ENCODE measurements at regions not wholly inside any gene's neighbourhood (a gene's known extent, or its start where the extent isn't known, plus 50 kb on each side); places are given as distances from the start of the nearest gene placed in this dataset.
A peak's percentile ranks its signal among the peaks of the same experiment; 100 is the strongest.
"Not testable (repeated sequence)": the region's sequence is repeated elsewhere in the genome, so short reads cannot be mapped to it uniquely, and the experiment has no call there.

DNA sequence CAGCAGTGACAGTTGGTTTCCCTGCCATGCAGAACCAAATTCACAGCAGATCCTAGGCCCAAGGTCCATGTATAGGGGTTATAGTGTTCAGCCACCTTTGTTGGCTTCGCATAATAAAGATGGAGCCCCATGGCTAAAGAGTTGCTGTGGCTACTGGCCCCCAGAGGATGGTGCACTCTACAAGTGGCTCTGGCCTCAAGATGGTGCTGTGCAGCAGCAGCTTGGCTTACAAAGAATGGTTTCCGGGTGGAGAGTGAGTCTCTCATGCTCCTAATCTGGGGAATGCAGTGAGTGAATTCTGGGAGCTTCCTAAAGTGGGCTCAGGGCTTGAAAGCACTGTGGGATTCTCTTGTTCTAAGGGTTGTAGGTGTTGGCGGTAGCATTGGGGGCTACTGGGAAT is 1199.7 kb downstream of the CNTNAP5 start:
- DNase-seq, result peak; percentile 10

GRCh38 chr2:125227843-125228392 is 1202.8 kb downstream of the CNTNAP5 start:
- no peak for DNase-seq

DNA sequence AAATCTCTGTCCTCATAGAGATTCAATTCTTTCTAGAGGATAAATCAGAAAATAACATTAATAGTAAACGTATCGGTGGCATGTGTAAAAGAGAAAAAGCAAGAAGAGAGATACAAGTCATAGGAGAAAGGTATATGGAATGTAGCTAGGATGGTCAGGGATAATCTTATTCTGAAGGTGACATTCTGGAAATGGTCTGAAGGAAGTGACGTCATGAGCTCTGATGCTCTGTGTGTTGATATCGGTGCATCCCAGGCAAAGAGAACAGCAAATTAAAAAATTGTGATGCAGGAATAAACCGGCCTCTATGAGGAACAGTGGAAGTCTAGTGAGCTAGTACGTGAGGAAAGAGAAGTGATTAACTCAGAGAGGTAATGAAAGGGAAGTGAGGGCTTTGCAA is 1215.8 kb downstream of the CNTNAP5 start:
- DNase-seq, result no peak

DNA sequence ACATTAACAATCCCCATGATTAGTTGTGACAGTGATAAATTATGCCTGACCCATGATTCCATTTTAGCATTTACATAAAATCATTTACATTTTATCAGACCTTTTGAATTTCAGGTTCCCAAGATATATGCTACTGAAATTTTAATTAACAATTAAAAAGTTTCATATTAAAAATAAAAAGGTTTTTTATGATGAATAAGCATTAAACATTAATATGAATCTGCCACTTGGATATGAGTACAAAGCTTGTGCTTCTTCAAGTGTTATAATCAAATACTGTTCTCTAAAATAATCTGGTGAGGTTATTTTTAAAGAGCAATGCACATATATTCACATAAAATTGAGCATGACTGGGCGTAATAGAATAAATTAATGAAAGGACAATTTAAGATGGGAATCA is 1218.0 kb downstream of the CNTNAP5 start:
- no peak for DNase-seq

GRCh38 chr2:125254010-125254409 is 1228.9 kb downstream of the CNTNAP5 start:
- DNase-seq, result no peak

DNA sequence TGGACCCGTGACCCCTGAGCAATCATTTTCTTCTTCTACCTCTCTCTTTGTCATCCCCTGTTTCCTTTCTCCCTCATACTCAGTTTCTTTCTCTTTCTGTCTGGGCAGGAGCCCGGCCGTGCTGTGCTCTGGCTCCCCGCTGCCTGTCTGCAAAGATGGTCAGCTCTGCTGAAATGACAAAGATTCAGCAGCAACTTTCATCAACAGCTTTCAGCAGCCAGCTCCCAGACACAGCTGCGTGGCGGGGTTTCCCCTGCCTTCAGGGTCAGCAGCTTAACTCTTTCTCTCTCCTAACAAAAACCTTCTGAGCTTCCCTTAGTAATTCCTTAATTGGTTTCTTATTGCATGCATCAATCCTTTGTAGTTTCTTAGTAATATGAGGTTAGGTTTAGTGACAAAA is 1234.4 kb downstream of the CNTNAP5 start:
- DNase-seq, result no peak

- DNase-seq, result not testable (repeated sequence)
Observed at GRCh38 chr2:125260366-125260930, 1235.4 kb downstream of the CNTNAP5 start.

- DNase-seq, result no peak
Observed at GRCh38 chr2:125264453-125264852, 1239.4 kb downstream of the CNTNAP5 start.

- DNase-seq, result no peak
Observed at GRCh38 chr2:125267683-125268082, 1242.6 kb downstream of the CNTNAP5 start.

DNA sequence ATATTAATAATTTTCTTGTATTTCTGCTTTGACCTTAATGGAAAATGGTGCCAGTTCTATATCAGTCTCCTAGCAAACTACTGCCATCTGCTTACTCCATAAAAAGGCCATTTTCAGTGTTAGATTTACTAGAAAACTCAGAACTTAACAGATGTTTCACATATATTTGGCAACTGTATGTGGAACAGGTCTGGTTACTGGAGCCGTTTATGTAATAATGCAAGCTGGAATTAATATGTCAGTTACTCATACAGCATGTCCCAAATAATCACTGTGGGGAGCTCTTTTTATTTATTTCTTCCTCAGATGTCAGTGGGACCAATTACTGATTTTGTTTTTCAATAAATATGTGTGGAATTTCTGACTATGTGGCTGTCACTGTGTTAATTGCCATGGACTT is 1247.6 kb downstream of the CNTNAP5 start:
- no peak for DNase-seq

GRCh38 chr2:125274718-125275117 is 1249.6 kb downstream of the CNTNAP5 start:
- no peak for DNase-seq

- no peak for DNase-seq
Observed at GRCh38 chr2:125280265-125280664, 1255.2 kb downstream of the CNTNAP5 start.

DNA sequence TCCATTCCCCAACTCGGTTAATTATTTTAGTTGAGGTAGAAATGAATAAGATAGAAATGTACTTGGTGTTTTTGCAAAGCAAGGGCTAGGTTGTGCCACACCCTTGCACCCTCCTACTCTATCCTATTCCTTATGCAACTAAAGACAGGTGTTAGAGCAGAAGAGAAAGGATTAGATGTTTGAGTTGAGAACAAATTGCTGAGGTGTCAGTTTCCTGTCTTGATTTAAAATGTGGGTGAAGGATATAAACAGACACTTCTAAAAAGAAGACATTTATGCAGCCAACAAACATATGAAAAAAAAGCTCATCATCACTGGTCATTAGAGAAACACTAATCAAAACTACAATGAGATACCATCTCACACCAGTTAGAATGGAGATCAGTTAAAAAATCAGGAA is 1256.2 kb downstream of the CNTNAP5 start:
- no peak for DNase-seq

DNA sequence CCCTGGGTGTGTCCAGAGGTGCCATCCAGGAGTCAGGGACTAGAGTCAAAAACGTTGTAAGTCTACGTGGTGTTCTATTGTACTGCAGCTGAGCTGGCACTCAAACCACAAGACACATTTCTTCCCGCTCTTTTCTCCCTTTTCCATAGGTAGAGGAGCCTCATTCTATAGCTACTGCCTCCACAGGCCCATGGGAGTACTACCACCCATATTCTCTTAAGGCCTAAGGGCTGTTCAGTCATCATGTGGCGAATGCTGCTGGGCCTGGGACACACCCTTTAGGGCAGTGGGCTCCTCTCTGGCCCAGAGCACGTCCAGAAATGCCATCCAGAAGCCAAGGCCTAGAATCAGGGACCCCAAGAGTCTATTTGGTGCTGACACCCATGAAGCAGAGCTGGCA is 1271.7 kb downstream of the CNTNAP5 start:
- DNase-seq, result no peak

DNA sequence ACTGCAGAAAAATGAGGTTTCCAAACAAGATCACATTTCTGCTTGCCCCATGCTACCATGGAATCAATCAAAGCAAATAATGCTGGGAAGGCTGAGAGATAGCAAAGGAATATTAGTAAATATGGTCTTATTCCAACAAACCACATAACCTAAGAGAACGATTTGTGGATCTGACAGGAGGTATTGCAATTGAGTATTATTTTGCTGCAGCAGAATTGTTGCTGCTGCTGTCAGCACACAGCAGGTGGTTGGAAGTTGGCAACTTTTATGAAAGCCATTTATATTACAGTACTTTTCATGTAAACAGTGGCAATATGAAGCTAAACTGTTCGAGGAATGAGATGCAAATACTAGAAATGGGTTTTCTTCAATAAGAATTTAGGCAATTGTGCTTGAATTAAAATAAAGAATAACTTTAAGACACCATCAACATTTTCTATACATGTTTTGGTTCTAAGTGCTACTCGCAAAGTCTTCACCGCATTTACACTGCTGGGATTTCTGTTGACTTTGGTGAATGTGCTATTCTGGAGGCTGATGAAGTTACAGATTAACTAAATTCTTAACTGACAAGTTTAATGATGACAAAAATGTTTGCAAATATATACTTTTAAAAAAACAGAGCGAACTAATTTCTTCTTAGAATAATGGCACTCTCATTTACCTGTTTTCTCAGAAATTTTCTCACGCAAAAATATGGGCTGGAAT is 1285.7 kb downstream of the CNTNAP5 start:
- no peak for DNase-seq

- no peak for DNase-seq
Observed at GRCh38 chr2:125312342-125312741, 1287.3 kb downstream of the CNTNAP5 start.

DNA sequence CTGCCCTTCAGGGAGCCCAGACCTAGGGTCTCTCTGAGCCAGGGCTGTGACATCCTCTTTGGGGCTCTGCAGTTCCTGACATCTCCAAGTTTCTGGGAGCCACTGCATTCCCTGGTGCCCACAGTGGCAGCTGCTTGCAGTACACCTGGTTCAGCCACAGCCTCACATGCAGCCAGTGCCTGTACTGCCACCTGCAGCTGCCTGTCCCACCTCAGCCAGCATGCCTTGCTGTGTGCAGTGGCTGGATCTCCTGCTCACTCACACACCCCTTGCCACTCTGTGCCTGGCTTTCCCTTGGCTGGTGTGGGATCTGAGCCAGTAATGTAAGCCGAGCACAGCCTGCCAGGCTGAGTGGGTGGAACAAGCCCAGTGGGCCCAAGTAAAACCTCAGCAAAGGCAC is 1288.7 kb downstream of the CNTNAP5 start:
- no peak for DNase-seq

DNA sequence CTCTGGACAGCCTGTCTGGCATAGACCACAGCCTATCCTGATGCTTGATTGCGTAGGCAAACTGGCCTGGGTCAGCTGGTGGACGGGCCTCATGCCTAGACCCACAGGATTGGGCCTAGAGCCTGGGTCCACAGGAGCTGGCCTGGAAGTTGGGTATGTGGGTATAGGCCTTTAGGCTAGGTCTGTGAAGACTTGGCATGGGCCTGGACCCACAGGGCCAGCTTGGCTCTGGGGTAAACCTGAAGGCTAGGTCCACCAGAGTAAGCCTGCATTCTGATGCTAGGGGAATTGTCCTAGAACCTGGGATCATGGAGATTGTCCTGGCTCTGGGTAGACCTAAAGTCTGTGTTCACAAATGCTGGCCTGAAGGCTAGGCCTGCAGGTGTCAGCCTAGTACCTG is 1293.7 kb downstream of the CNTNAP5 start:
- DNase-seq, result no peak

DNA sequence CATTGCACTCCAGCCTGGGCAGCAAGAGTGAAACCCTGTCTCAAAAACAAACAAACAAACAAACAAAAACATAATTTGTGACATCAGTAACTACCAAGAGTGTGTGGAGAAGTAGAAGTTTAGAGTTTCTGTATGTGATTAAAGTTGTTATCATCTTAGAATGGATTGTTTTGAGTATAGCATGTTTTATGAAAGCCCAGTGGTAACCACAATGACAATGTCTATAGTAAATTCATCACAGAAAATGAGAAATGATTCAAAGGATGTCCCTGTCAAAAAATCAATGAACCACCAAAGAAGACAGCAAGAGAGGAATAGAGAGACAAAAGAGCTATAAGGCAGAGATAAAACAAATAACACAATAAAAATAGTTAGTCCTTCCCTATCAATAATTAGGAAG is 1299.2 kb downstream of the CNTNAP5 start:
- DNase-seq, result no peak

DNA sequence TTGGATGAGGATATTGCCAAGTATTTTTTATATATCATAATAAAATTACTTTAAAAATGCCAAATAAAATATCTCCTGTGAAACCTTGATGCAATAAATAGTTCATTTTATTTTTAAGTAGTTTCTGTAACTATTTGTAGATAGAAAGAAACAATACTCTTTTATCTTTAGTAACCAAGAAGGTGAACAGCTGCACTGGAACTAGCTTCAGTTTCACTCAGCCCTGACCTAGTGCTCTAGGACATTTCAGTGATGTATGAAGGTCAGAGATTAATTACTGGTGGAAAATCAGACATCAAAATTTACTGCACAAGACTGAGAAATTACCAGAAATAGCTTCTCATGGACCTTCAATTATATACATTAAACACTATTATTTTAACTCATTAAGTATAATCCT is 1305.0 kb downstream of the CNTNAP5 start:
- no peak for DNase-seq

DNA sequence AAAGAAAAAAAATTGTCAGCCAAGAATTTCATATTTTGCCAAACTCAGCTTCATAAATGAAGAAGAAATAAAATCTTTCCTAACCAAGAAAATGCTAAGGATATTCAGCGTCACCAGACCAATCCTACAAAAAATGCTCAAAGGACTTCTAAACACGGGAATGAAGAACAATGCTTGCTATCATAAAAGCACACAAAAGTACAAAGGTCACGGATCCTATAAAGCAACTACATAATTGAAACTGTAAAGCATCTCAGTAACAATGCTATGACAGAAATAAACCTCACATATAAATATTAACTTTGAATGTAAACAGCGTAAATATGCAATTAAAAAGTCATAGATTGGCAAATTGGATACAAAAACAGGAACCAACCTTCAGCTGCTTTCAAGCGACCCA is 1314.6 kb upstream of the GYPC start:
- no peak for DNase-seq

- not testable (repeated sequence) for DNase-seq
Observed at GRCh38 chr2:125353542-125353941, 1302.4 kb upstream of the GYPC start.

- DNase-seq, result no peak
Observed at GRCh38 chr2:125364192-125364983, 1291.6 kb upstream of the GYPC start.

GRCh38 chr2:125364984-125365265 is 1291.0 kb upstream of the GYPC start:
- DNase-seq, result no peak

Data from SHP77 treated with DMSO at 0.1 percent for 48 hours (cell line).